Liver (tissue), 7 donors: ENCODE measurements at regions not wholly inside any gene's neighbourhood (a gene's known extent, or its start where the extent isn't known, plus 50 kb on each side); places are given as distances from the start of the nearest gene placed in this dataset.
"Not testable (repeated sequence)": the region's sequence is repeated elsewhere in the genome, so short reads cannot be mapped to it uniquely, and the experiment has no call there.

Source experiments
- DNase-seq: peaks from one replicate; pipeline ENCODE4 v3.0.0-alpha.2; 2017; ENCODE audit warnings: low spot score
- H3K27ac ChIP-seq, 2 donors: one replicate each; pipeline ENCODE4 v1.7.0; 2013; ENCODE audit warnings: inconsistent platforms in 2 of 2, low read length in 2 of 2, control low read depth in 1 of 2, low read depth in 1 of 2, mild to moderate bottlenecking in 1 of 2
- H3K27me3 ChIP-seq, 4 donors: one replicate each; pipeline versions ENCODE4 v1.6.1 to v1.7.0; 2013; ENCODE audit warnings: low read length in 3 of 4, inconsistent platforms in 1 of 4, mild to moderate bottlenecking in 1 of 4, moderate library complexity in 1 of 4; ENCODE audit not compliant: control insufficient read depth in 4 of 4, insufficient read depth in 4 of 4
- H3K36me3 ChIP-seq, 4 donors: one replicate each; pipeline versions ENCODE4 v1.6.1 to v1.7.0; 2013; ENCODE audit warnings: low read length in 3 of 4, mild to moderate bottlenecking in 3 of 4, low read depth in 1 of 4, moderate library complexity in 1 of 4; ENCODE audit not compliant: control insufficient read depth in 4 of 4, insufficient read depth in 3 of 4
- H3K4me1 ChIP-seq, 4 donors: one replicate each; pipeline versions ENCODE4 v1.6.1 to v1.7.0; 2013; ENCODE audit warnings: low read length in 3 of 4, mild to moderate bottlenecking in 3 of 4, moderate library complexity in 1 of 4; ENCODE audit not compliant: control insufficient read depth in 4 of 4, insufficient read depth in 4 of 4
- H3K4me3 ChIP-seq, 3 donors: one replicate each; pipeline versions ENCODE4 v1.6.1 to v1.7.0; 2013; ENCODE audit warnings: low read length in 3 of 3, control low read depth in 1 of 3, low read depth in 1 of 3, mild to moderate bottlenecking in 1 of 3
- H3K9ac ChIP-seq, 2 donors: one replicate each; pipeline ENCODE4 v1.7.0; 2013; ENCODE audit warnings: low read length in 2 of 2, mild to moderate bottlenecking in 2 of 2, moderate library complexity in 2 of 2, control low read depth in 1 of 2, low read depth in 1 of 2
- H3K9me3 ChIP-seq, 4 donors: one replicate each; pipeline versions ENCODE4 v1.6.1 to v1.7.0; 2013; ENCODE audit warnings: low read length in 3 of 4; ENCODE audit not compliant: control insufficient read depth in 4 of 4
- ATF3 ChIP-seq: IDR thresholded peaks from 2 replicates; pipeline ENCODE4 v1.6.1; 2016; ENCODE audit warnings: antibody characterized with exemption
- EGR1 ChIP-seq, 2 donors: IDR thresholded peaks; 2 replicates each; pipeline ENCODE4 v1.6.1; 2016 to 2018; ENCODE audit warnings: antibody characterized with exemption in 2 of 2, low read depth in 2 of 2
- FOXA1 ChIP-seq: IDR thresholded peaks from 2 replicates; pipeline ENCODE4 v1.6.1; 2016; ENCODE audit warnings: antibody characterized with exemption
- HNF4A ChIP-seq, 2 donors: conservative IDR thresholded peaks; 2 replicates each; pipeline ENCODE4 v1.6.1; 2016; ENCODE audit warnings: antibody characterized with exemption in 2 of 2, mild to moderate bottlenecking in 2 of 2
- HNF4G ChIP-seq: IDR thresholded peaks from 2 replicates; pipeline ENCODE4 v1.6.1; 2016; ENCODE audit warnings: antibody characterized with exemption
- JUND ChIP-seq, 2 donors: IDR thresholded peaks; 2 replicates each; pipeline ENCODE4 v1.6.1; 2016; ENCODE audit warnings: antibody characterized with exemption in 2 of 2
- NR2F2 ChIP-seq: IDR thresholded peaks from 2 replicates; pipeline ENCODE4 v1.6.1; 2016; ENCODE audit warnings: antibody characterized with exemption
- RAD21 ChIP-seq, 2 donors: IDR thresholded peaks; 2 replicates each; pipeline ENCODE4 v1.6.1; 2016; ENCODE audit warnings: antibody characterized with exemption in 2 of 2, mild to moderate bottlenecking in 2 of 2
- REST ChIP-seq: IDR thresholded peaks from 2 replicates; pipeline ENCODE4 v1.6.1; 2016; ENCODE audit warnings: antibody characterized with exemption, mild to moderate bottlenecking
- RXRA ChIP-seq, 2 donors: IDR thresholded peaks; 2 replicates each; pipeline ENCODE4 v1.6.1; 2017 to 2018; ENCODE audit warnings: antibody characterized with exemption in 2 of 2, mild to moderate bottlenecking in 1 of 2
- SP1 ChIP-seq: IDR thresholded peaks from 2 replicates; pipeline ENCODE4 v1.6.1; 2018; ENCODE audit warnings: antibody characterized with exemption, mild to moderate bottlenecking
- WGBS: extraction: QIAGEN DNeasy Blood & Tissue Kit; methylation state at CpG from one replicate; pipeline ENCODE4 v1.1.7; 2013; 5-methylcytosine and 5-hydroxymethylcytosine counted together
- donor health status: healthy.
- donor health status: healthy.
- donor health status: healthy.
- donor health status: healthy.

- H3K27ac ChIP-seq, DNase-seq, H3K36me3 ChIP-seq, H3K9ac ChIP-seq, H3K4me1 ChIP-seq, H3K9me3 ChIP-seq, H3K4me3 ChIP-seq, H3K27me3 ChIP-seq: not testable (repeated sequence)
- 93% methylated on average over 7 of the region's 7 CpGs for WGBS
Measured at GRCh38 chr12:124070394-124071074, 97.5 kb downstream of the ZNF664 start.

- no peak for DNase-seq
- Histone ChIP-seq H3K27ac (no peak overlapping the region), H3K9me3 (peaks cover 0 to 4% (median 3%) of the 10 kb centered on the region in 4 donors), H3K4me3 (no peak overlapping the region), H3K36me3 (no peaks in the 10 kb centered on the region), H3K9ac (no peak overlapping the region), H3K4me1 (no peaks in the 10 kb centered on the region), H3K27me3 (no peaks in the 10 kb centered on the region)
- 79% methylated on average over 3 of the region's 3 CpGs for WGBS
- TF ChIP-seq NR2F2, result no peak
- TF ChIP-seq ATF3, result no peak
- no peak for TF ChIP-seq RAD21 (IDR thresholded peaks at IDR 0.05)
- no peak for TF ChIP-seq FOXA1
- TF ChIP-seq HNF4A (conservative IDR thresholded peaks at IDR 0.05), result no peak
- no peak for TF ChIP-seq JUND (IDR thresholded peaks at IDR 0.05)
- TF ChIP-seq HNF4G, result no peak
- no peak for TF ChIP-seq REST
- TF ChIP-seq SP1, result no peak
- TF ChIP-seq EGR1 (IDR thresholded peaks at IDR 0.05; ENCODE audit: low read depth in 2 of 2), result no peak
Measured at GRCh38 chr12:124071075-124071443, 98.0 kb downstream of the ZNF664 start.

- no peak for DNase-seq
- Histone ChIP-seq H3K27me3 (no peaks in the 10 kb centered on the region), H3K4me1 (no peaks in the 10 kb centered on the region), H3K9me3 (no peaks in the 10 kb centered on the region), H3K4me3 (no peak overlapping the region), H3K27ac (no peak overlapping the region), H3K36me3 (no peaks in the 10 kb centered on the region), H3K9ac (no peak overlapping the region)
- WGBS, result 85% methylated on average over 8 of the region's 8 CpGs
- TF ChIP-seq RXRA (IDR thresholded peaks at IDR 0.05) (no peak), REST (no peak), HNF4G (no peak)
Measured at GRCh38 chr12:124073356-124074035, 100.5 kb downstream of the ZNF664 start.
